ENCODE measurements at regions not wholly inside any gene's neighbourhood (a gene's known extent, or its start where the extent isn't known, plus 50 kb on each side); places are given as distances from the start of the nearest gene placed in this dataset.

- no peak overlapping the region for H3K27ac ChIP-seq (ENCODE audit: low read depth, low read length)
- no peak overlapping the region for H3K4me3 ChIP-seq (ENCODE audit: low read depth, low read length)
- H3K4me1 ChIP-seq (ENCODE audit: control insufficient read depth, insufficient read depth, low read length), result no peaks in the 10 kb centered on the region
- no peaks in the 10 kb centered on the region for H3K9me3 ChIP-seq (ENCODE audit: control insufficient read depth, insufficient read depth, low read length)
- H3K27me3 ChIP-seq (ENCODE audit: control insufficient read depth, insufficient read depth, low read length), result no peaks in the 10 kb centered on the region
- no peak overlapping the region for H3K9ac ChIP-seq (ENCODE audit: low read depth, low read length)
- no peaks in the 10 kb centered on the region for H3K36me3 ChIP-seq (ENCODE audit: control insufficient read depth, insufficient read depth, low read length)
Observed at GRCh38 chr12:45611495-45611894, 118.0 kb upstream of the ARID2 start.

GRCh38 chr12:45612044-45612794 is 117.3 kb upstream of the ARID2 start:
- no peak overlapping the region for H3K4me3 ChIP-seq (ENCODE audit: low read depth, low read length)
- no peaks in the 10 kb centered on the region for H3K9me3 ChIP-seq (ENCODE audit: control insufficient read depth, insufficient read depth, low read length)
- H3K27me3 ChIP-seq (ENCODE audit: control insufficient read depth, insufficient read depth, low read length), result no peaks in the 10 kb centered on the region
- no peaks in the 10 kb centered on the region for H3K4me1 ChIP-seq (ENCODE audit: control insufficient read depth, insufficient read depth, low read length)
- H3K9ac ChIP-seq (ENCODE audit: low read depth, low read length), result no peak overlapping the region
- H3K27ac ChIP-seq (ENCODE audit: low read depth, low read length), result no peak overlapping the region
- no peaks in the 10 kb centered on the region for H3K36me3 ChIP-seq (ENCODE audit: control insufficient read depth, insufficient read depth, low read length)

- H3K27me3 ChIP-seq (ENCODE audit: control insufficient read depth, insufficient read depth, low read length), result no peaks in the 10 kb centered on the region
- no peaks in the 10 kb centered on the region for H3K4me1 ChIP-seq (ENCODE audit: control insufficient read depth, insufficient read depth, low read length)
- H3K9me3 ChIP-seq (ENCODE audit: control insufficient read depth, insufficient read depth, low read length), result no peaks in the 10 kb centered on the region
- no peak overlapping the region for H3K9ac ChIP-seq (ENCODE audit: low read depth, low read length)
- H3K4me3 ChIP-seq (ENCODE audit: low read depth, low read length), result no peak overlapping the region
- H3K36me3 ChIP-seq (ENCODE audit: control insufficient read depth, insufficient read depth, low read length), result no peaks in the 10 kb centered on the region
- H3K27ac ChIP-seq (ENCODE audit: low read depth, low read length), result no peak overlapping the region
Observed at GRCh38 chr12:45613296-45613695, 116.2 kb upstream of the ARID2 start.

GRCh38 chr12:45613855-45614254 is 115.7 kb upstream of the ARID2 start:
- H3K27me3 ChIP-seq (ENCODE audit: control insufficient read depth, insufficient read depth, low read length), result no peaks in the 10 kb centered on the region
- no peaks in the 10 kb centered on the region for H3K9me3 ChIP-seq (ENCODE audit: control insufficient read depth, insufficient read depth, low read length)
- H3K4me3 ChIP-seq (ENCODE audit: low read depth, low read length), result no peak overlapping the region

GRCh38 chr12:45615268-45615667 is 114.2 kb upstream of the ARID2 start:
- no peak overlapping the region for H3K9ac ChIP-seq (ENCODE audit: low read depth, low read length)
- no peak overlapping the region for H3K4me3 ChIP-seq (ENCODE audit: low read depth, low read length)
- H3K9me3 ChIP-seq (ENCODE audit: control insufficient read depth, insufficient read depth, low read length), result no peaks in the 10 kb centered on the region
- H3K4me1 ChIP-seq (ENCODE audit: control insufficient read depth, insufficient read depth, low read length), result no peaks in the 10 kb centered on the region
- no peaks in the 10 kb centered on the region for H3K36me3 ChIP-seq (ENCODE audit: control insufficient read depth, insufficient read depth, low read length)
- no peaks in the 10 kb centered on the region for H3K27me3 ChIP-seq (ENCODE audit: control insufficient read depth, insufficient read depth, low read length)
- H3K27ac ChIP-seq (ENCODE audit: low read depth, low read length), result no peak overlapping the region

More at GRCh38 chr12:45613855-45614254, 115.7 kb upstream of the ARID2 start:
- Histone ChIP-seq H3K36me3 (ENCODE audit: control insufficient read depth, insufficient read depth, low read length) (no peaks in the 10 kb centered on the region), H3K4me1 (ENCODE audit: control insufficient read depth, insufficient read depth, low read length) (no peaks in the 10 kb centered on the region), H3K27ac (ENCODE audit: low read depth, low read length) (no peak overlapping the region), H3K9ac (ENCODE audit: low read depth, low read length) (no peak overlapping the region)

- H3K4me3 ChIP-seq (ENCODE audit: low read depth, low read length), result no peak overlapping the region
- H3K36me3 ChIP-seq (ENCODE audit: control insufficient read depth, insufficient read depth, low read length), result no peaks in the 10 kb centered on the region
- H3K9ac ChIP-seq (ENCODE audit: low read depth, low read length), result no peak overlapping the region
- no peak overlapping the region for H3K27ac ChIP-seq (ENCODE audit: low read depth, low read length)
- H3K9me3 ChIP-seq (ENCODE audit: control insufficient read depth, insufficient read depth, low read length), result no peaks in the 10 kb centered on the region
- H3K4me1 ChIP-seq (ENCODE audit: control insufficient read depth, insufficient read depth, low read length), result no peaks in the 10 kb centered on the region
- no peaks in the 10 kb centered on the region for H3K27me3 ChIP-seq (ENCODE audit: control insufficient read depth, insufficient read depth, low read length)
Observed at GRCh38 chr12:45619736-45620135, 109.8 kb upstream of the ARID2 start.

GRCh38 chr12:45621703-45622102 is 107.8 kb upstream of the ARID2 start:
- no peaks in the 10 kb centered on the region for H3K36me3 ChIP-seq (ENCODE audit: control insufficient read depth, insufficient read depth, low read length)
- H3K4me1 ChIP-seq (ENCODE audit: control insufficient read depth, insufficient read depth, low read length), result no peaks in the 10 kb centered on the region
- H3K27ac ChIP-seq (ENCODE audit: low read depth, low read length), result no peak overlapping the region
- H3K27me3 ChIP-seq (ENCODE audit: control insufficient read depth, insufficient read depth, low read length), result no peaks in the 10 kb centered on the region
- H3K4me3 ChIP-seq (ENCODE audit: low read depth, low read length), result no peak overlapping the region
- H3K9me3 ChIP-seq (ENCODE audit: control insufficient read depth, insufficient read depth, low read length), result no peaks in the 10 kb centered on the region
- H3K9ac ChIP-seq (ENCODE audit: low read depth, low read length), result no peak overlapping the region

- Histone ChIP-seq H3K36me3 (ENCODE audit: control insufficient read depth, insufficient read depth, low read length) (no peaks in the 10 kb centered on the region), H3K9ac (ENCODE audit: low read depth, low read length) (no peak overlapping the region), H3K27me3 (ENCODE audit: control insufficient read depth, insufficient read depth, low read length) (no peaks in the 10 kb centered on the region), H3K27ac (ENCODE audit: low read depth, low read length) (no peak overlapping the region), H3K4me1 (ENCODE audit: control insufficient read depth, insufficient read depth, low read length) (peaks cover 2% of the 10 kb centered on the region), H3K9me3 (ENCODE audit: control insufficient read depth, insufficient read depth, low read length) (no peaks in the 10 kb centered on the region), H3K4me3 (ENCODE audit: low read depth, low read length) (no peak overlapping the region)
Observed at GRCh38 chr12:45622210-45622937, 107.1 kb upstream of the ARID2 start.

GRCh38 chr12:45623221-45623620 is 106.3 kb upstream of the ARID2 start:
- no peaks in the 10 kb centered on the region for H3K9me3 ChIP-seq (ENCODE audit: control insufficient read depth, insufficient read depth, low read length)
- H3K4me1 ChIP-seq (ENCODE audit: control insufficient read depth, insufficient read depth, low read length), result peaks cover 7% of the 10 kb centered on the region
- no peak overlapping the region for H3K27ac ChIP-seq (ENCODE audit: low read depth, low read length)
- H3K36me3 ChIP-seq (ENCODE audit: control insufficient read depth, insufficient read depth, low read length), result no peaks in the 10 kb centered on the region
- H3K27me3 ChIP-seq (ENCODE audit: control insufficient read depth, insufficient read depth, low read length), result no peaks in the 10 kb centered on the region
- no peak overlapping the region for H3K9ac ChIP-seq (ENCODE audit: low read depth, low read length)
- no peak overlapping the region for H3K4me3 ChIP-seq (ENCODE audit: low read depth, low read length)

- Histone ChIP-seq H3K36me3 (ENCODE audit: control insufficient read depth, insufficient read depth, low read length) (no peaks in the 10 kb centered on the region), H3K4me3 (ENCODE audit: low read depth, low read length) (no peak overlapping the region), H3K27ac (ENCODE audit: low read depth, low read length) (no peak overlapping the region), H3K9me3 (ENCODE audit: control insufficient read depth, insufficient read depth, low read length) (no peaks in the 10 kb centered on the region), H3K9ac (ENCODE audit: low read depth, low read length) (no peak overlapping the region), H3K27me3 (ENCODE audit: control insufficient read depth, insufficient read depth, low read length) (no peaks in the 10 kb centered on the region), H3K4me1 (ENCODE audit: control insufficient read depth, insufficient read depth, low read length) (peaks cover 7% of the 10 kb centered on the region)
Observed at GRCh38 chr12:45623940-45624339, 105.6 kb upstream of the ARID2 start.

GRCh38 chr12:45626965-45627364 is 102.5 kb upstream of the ARID2 start:
- H3K4me3 ChIP-seq (ENCODE audit: low read depth, low read length), result no peak overlapping the region
- no peaks in the 10 kb centered on the region for H3K36me3 ChIP-seq (ENCODE audit: control insufficient read depth, insufficient read depth, low read length)

More at GRCh38 chr12:45626965-45627364, 102.5 kb upstream of the ARID2 start:
- H3K9ac ChIP-seq (ENCODE audit: low read depth, low read length), result no peak overlapping the region
- H3K27ac ChIP-seq (ENCODE audit: low read depth, low read length), result no peak overlapping the region
- no peaks in the 10 kb centered on the region for H3K9me3 ChIP-seq (ENCODE audit: control insufficient read depth, insufficient read depth, low read length)
- H3K4me1 ChIP-seq (ENCODE audit: control insufficient read depth, insufficient read depth, low read length), result peaks cover 7% of the 10 kb centered on the region
- no peaks in the 10 kb centered on the region for H3K27me3 ChIP-seq (ENCODE audit: control insufficient read depth, insufficient read depth, low read length)

Data from HUES48 (cell line).